GM12891 (cell line): ENCODE measurements at regions not wholly inside any gene's neighbourhood (a gene's known extent, or its start where the extent isn't known, plus 50 kb on each side); places are given as distances from the start of the nearest gene placed in this dataset.
"Not testable (repeated sequence)": the region's sequence is repeated elsewhere in the genome, so short reads cannot be mapped to it uniquely, and the experiment has no call there.

ENCODE experiments used
- POLR2A ChIP-seq: IDR thresholded peaks from 2 replicates; pipeline ENCODE4 v1.6.1; 2011; ENCODE audit warnings: low read depth, low read length, control low read depth
- POLR2AphosphoS5 ChIP-seq: IDR thresholded peaks from 2 replicates; pipeline ENCODE4 v1.6.1; 2011; ENCODE audit warnings: low read depth, low read length, control low read depth
- POU2F2 ChIP-seq: IDR thresholded peaks from 2 replicates; pipeline ENCODE4 v1.6.1; 2011; ENCODE audit warnings: low read depth, mild to moderate bottlenecking, control low read depth, low read length, moderate library complexity
- SPI1 ChIP-seq: IDR thresholded peaks from 2 replicates; pipeline ENCODE4 v1.6.1; 2011; ENCODE audit warnings: low read depth, low read length, control low read depth
- TAF1 ChIP-seq: IDR thresholded peaks from 2 replicates; pipeline ENCODE4 v1.6.1; 2011; ENCODE audit warnings: low read depth, low read length, control low read depth

GRCh38 chr2:3908498-3908897, 205.1 kb downstream of the DCDC2C start:
- not testable (repeated sequence) for TF ChIP-seq POLR2AphosphoS5, POLR2A, POU2F2, TAF1, SPI1
